ENCODE measurements at regions not wholly inside any gene's neighbourhood (a gene's known extent, or its start where the extent isn't known, plus 50 kb on each side); places are given as distances from the start of the nearest gene placed in this dataset.

- BruUV-seq (replicated peaks): TSS peak; percentile 18
- no peak overlapping the region for H3K4me3 ChIP-seq (ENCODE audit: low read depth, low read length, poor library complexity, severe bottlenecking)
- H3K4me1 ChIP-seq (ENCODE audit: insufficient read depth, low read length, poor library complexity, severe bottlenecking): peaks cover 53% of the 10 kb centered on the region
- H3K36me3 ChIP-seq (ENCODE audit: insufficient read depth, low read length, poor library complexity, severe bottlenecking): no peaks in the 10 kb centered on the region
- no peaks in the 10 kb centered on the region for H3K9me3 ChIP-seq (ENCODE audit: low read depth, low read length, poor library complexity, severe bottlenecking)
- TF ChIP-seq EZH2 (IDR thresholded peaks at IDR 0.05; ENCODE audit: borderline replicate concordance, low read depth, low read length, poor library complexity, severe bottlenecking): no peak
- TF ChIP-seq, protein P1, sequence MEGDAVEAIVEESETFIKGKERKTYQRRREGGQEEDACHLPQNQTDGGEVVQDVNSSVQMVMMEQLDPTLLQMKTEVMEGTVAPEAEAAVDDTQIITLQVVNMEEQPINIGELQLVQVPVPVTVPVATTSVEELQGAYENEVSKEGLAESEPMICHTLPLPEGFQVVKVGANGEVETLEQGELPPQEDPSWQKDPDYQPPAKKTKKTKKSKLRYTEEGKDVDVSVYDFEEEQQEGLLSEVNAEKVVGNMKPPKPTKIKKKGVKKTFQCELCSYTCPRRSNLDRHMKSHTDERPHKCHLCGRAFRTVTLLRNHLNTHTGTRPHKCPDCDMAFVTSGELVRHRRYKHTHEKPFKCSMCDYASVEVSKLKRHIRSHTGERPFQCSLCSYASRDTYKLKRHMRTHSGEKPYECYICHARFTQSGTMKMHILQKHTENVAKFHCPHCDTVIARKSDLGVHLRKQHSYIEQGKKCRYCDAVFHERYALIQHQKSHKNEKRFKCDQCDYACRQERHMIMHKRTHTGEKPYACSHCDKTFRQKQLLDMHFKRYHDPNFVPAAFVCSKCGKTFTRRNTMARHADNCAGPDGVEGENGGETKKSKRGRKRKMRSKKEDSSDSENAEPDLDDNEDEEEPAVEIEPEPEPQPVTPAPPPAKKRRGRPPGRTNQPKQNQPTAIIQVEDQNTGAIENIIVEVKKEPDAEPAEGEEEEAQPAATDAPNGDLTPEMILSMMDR (conservative IDR thresholded peaks at IDR 0.05; ENCODE audit: low read depth, low read length): no peak
- no peak for DNase-seq (ENCODE audit: low spot score)
- peak overlapping the region; percentile 75 for H3K27ac ChIP-seq (ENCODE audit: low read depth, low read length, poor library complexity, severe bottlenecking)
- no peaks in the 10 kb centered on the region for H3K27me3 ChIP-seq (replicated peaks; ENCODE audit: insufficient read depth, low read depth, low read length, poor library complexity)
- CTCF ChIA-PET: interaction anchor here (0.6 kb wide), 1 partner anchor 393 kb away, joined by 3 read pairs; no protein-coding TSS in a partner anchor
- POLR2A ChIA-PET (ENCODE audit: low non-redundant PET): interaction anchor here (0.7 kb wide), 1 partner anchor 45 kb away, joined by 5 read pairs; no protein-coding TSS in a partner anchor
- intact Hi-C loops (cut with micrococcal nuclease; ENCODE audit: unreplicated experiment): loop anchor here (5.0 to 10.0 kb wide), 3 partner anchors 89 to 933 kb away; partner anchors contain the start of gene TBL1XR1
Observed at GRCh38 chr3:177451301-177451750, 254.0 kb upstream of the TBL1XR1 start.

DNA sequence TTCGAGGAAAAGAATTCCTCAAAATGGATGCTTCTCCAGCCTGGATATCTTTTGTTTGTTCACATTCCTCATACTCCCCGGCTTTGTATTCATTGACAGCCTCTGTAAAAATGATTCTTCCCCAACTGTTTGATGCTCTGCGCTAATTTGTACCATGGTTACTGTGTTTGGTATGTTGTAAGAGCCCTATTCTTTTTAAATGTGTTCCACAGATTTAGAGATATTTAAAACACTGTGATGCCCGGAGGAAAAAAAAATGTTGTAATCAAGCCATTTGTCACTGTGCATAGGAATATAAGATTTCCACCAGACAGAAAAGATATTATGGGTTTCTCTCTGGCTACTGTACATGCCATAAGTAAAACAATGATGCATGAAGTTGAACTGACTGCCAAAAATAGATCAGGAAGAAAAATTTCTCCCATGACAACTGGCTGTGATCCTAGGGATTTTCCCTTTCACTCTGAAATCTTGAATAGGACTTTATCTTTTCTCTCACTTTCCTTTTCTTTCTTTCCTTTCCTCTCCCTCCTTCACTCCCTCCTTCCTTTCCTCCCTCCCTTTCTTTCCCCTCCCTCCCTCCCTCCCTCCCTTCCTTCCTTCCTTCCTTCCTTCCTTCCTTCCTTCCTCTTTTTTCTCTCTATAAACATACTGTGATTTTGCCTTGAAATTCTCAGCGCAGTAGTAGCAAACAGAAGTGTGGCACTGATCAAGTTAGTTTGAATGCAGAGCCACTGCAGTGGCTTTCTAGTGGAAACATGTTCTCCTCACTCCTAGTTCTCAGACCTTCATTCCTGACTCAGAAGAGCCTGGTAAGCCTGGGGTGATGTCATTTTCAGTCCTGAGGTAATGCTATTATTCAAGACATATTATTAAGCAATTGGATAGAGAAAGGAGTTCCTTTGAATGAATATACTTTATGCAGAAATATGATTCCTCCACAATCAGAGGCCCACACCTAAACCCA is 254.9 kb upstream of the TBL1XR1 start:
- Histone ChIP-seq H3K4me1 (ENCODE audit: insufficient read depth, low read length, poor library complexity, severe bottlenecking) (peaks cover 50% of the 10 kb centered on the region), H3K9me3 (ENCODE audit: low read depth, low read length, poor library complexity, severe bottlenecking) (no peaks in the 10 kb centered on the region), H3K4me3 (ENCODE audit: low read depth, low read length, poor library complexity, severe bottlenecking) (no peak overlapping the region), H3K27ac (ENCODE audit: low read depth, low read length, poor library complexity, severe bottlenecking) (peak overlapping the region; percentile 78), H3K36me3 (ENCODE audit: insufficient read depth, low read length, poor library complexity, severe bottlenecking) (no peaks in the 10 kb centered on the region), H3K27me3 (replicated peaks; ENCODE audit: insufficient read depth, low read depth, low read length, poor library complexity) (no peaks in the 10 kb centered on the region)
- CTCF ChIA-PET: interaction anchor here (0.6 to 0.7 kb wide), 2 partner anchors 382 to 394 kb away, joined by 3 to 4 read pairs; no protein-coding TSS in a partner anchor
- peak; percentile 86 for DNase-seq (ENCODE audit: low spot score)
- no peak for TF ChIP-seq EZH2 (IDR thresholded peaks at IDR 0.05; ENCODE audit: borderline replicate concordance, low read depth, low read length, poor library complexity, severe bottlenecking)
- TF ChIP-seq, protein P1 (conservative IDR thresholded peaks at IDR 0.05; ENCODE audit: low read depth, low read length): no peak
- intact Hi-C loops (cut with micrococcal nuclease; ENCODE audit: unreplicated experiment): loop anchor here (2.0 to 10.0 kb wide), 4 partner anchors 90 to 933 kb away; partner anchors contain the start of gene TBL1XR1
- POLR2A ChIA-PET (ENCODE audit: low non-redundant PET): interaction anchor here (0.6 kb wide), 1 partner anchor 92 kb away, joined by 14 read pairs; no protein-coding TSS in a partner anchor
- BruUV-seq (replicated peaks): TSS peak; percentile 87

GRCh38 chr3:177452831-177453450 is 255.7 kb upstream of the TBL1XR1 start:
- POLR2A ChIA-PET (ENCODE audit: low non-redundant PET): interaction anchor here (0.6 kb wide), 1 partner anchor 93 kb away, joined by 14 read pairs; no protein-coding TSS in a partner anchor
- CTCF ChIA-PET: no interaction called here
- Histone ChIP-seq H3K27me3 (replicated peaks; ENCODE audit: insufficient read depth, low read depth, low read length, poor library complexity) (no peaks in the 10 kb centered on the region), H3K4me3 (ENCODE audit: low read depth, low read length, poor library complexity, severe bottlenecking) (no peak overlapping the region), H3K36me3 (ENCODE audit: insufficient read depth, low read length, poor library complexity, severe bottlenecking) (no peaks in the 10 kb centered on the region), H3K27ac (ENCODE audit: low read depth, low read length, poor library complexity, severe bottlenecking) (peak overlapping the region; percentile 78), H3K4me1 (ENCODE audit: insufficient read depth, low read length, poor library complexity, severe bottlenecking) (peaks cover 50% of the 10 kb centered on the region), H3K9me3 (ENCODE audit: low read depth, low read length, poor library complexity, severe bottlenecking) (peaks cover 3% of the 10 kb centered on the region)
- BruUV-seq (replicated peaks): TSS peak; percentile 76
- intact Hi-C loops (cut with micrococcal nuclease; ENCODE audit: unreplicated experiment): loop anchor here (2.0 to 10.0 kb wide), 4 partner anchors 91 to 932 kb away; partner anchors contain the start of gene TBL1XR1
- peak; percentile 48 for DNase-seq (ENCODE audit: low spot score)
- TF ChIP-seq, protein P1 (conservative IDR thresholded peaks at IDR 0.05; ENCODE audit: low read depth, low read length): no peak
- TF ChIP-seq EZH2 (IDR thresholded peaks at IDR 0.05; ENCODE audit: borderline replicate concordance, low read depth, low read length, poor library complexity, severe bottlenecking): no peak

Measured in A673 (cell line).